Fibroblast of lung (primary cell): ENCODE measurements at regions not wholly inside any gene's neighbourhood (a gene's known extent, or its start where the extent isn't known, plus 50 kb on each side); places are given as distances from the start of the nearest gene placed in this dataset.

ENCODE experiments used
- EZH2 ChIP-seq: IDR thresholded peaks from 2 replicates; pipeline ENCODE4 v1.5.1; 2012; ENCODE audit warnings: low read length, control low read depth, mild to moderate bottlenecking; ENCODE audit errors: missing control alignments
- TF ChIP-seq, protein P1 (sequence below), 2 donors: IDR thresholded peaks in 1 of 2; conservative IDR thresholded peaks in 1 of 2; 1 replicate in 1 of 2; 2 replicates in 1 of 2; pipeline ENCODE4 v1.5.1; 2011 to 2012; ENCODE audit warnings: low read length in 2 of 2, control low read depth in 1 of 2, inconsistent platforms in 1 of 2, low read depth in 1 of 2, mild to moderate bottlenecking in 1 of 2

DNA sequence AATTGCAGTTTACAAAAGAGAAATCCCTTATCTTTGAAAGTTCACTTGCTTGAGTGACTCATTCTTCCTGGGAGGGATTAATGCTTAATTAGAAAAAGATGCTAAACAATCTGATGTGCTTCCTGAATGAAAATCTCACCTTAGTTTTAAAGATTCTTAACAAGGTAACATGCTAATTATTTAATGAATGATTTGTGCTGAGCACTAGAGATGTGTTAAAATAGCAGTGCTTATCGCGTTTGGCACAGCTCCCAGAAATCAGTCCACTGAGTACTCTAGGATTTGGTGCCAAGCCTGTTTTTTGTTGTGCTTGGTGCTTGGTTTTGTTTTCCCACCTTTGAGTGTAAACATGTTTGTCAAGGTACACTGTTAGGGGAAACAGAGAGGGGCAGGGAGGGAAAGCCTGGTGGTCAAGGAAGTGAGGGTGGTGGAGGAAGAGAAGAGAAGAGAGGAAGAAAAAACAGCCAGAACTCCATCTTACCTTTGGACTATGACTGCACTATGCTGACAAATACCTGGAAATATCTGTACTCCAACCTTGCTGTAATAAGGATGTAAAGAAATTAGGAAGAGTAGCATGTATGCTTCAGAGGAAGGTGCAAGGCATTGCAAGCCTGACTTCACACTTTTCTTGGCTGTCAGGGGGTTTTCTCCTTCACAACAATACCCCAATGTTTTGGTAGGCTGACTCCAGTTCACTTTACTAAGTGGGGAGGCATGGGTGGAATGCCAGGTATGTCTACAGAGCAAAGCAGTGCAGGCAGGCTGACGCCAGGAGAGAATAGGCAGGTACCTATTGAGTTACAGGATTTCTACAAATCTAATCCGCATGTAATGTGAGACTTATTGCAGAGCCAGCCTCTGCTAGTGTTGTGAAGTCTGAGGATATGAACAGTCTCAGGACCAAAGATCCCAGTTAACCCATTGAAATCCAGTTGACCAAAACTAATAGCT lies 157.2 kb upstream of the ISL1 start:
- TF ChIP-seq, protein P1, sequence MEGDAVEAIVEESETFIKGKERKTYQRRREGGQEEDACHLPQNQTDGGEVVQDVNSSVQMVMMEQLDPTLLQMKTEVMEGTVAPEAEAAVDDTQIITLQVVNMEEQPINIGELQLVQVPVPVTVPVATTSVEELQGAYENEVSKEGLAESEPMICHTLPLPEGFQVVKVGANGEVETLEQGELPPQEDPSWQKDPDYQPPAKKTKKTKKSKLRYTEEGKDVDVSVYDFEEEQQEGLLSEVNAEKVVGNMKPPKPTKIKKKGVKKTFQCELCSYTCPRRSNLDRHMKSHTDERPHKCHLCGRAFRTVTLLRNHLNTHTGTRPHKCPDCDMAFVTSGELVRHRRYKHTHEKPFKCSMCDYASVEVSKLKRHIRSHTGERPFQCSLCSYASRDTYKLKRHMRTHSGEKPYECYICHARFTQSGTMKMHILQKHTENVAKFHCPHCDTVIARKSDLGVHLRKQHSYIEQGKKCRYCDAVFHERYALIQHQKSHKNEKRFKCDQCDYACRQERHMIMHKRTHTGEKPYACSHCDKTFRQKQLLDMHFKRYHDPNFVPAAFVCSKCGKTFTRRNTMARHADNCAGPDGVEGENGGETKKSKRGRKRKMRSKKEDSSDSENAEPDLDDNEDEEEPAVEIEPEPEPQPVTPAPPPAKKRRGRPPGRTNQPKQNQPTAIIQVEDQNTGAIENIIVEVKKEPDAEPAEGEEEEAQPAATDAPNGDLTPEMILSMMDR (conservative IDR thresholded peaks at IDR 0.05 in 1 of 2, IDR thresholded peaks at IDR 0.05 in 1 of 2; ENCODE audit: low read depth in 1 of 2, low read length in 2 of 2): no peak
- no peak for TF ChIP-seq EZH2
